ENCODE measurements at regions not wholly inside any gene's neighbourhood (a gene's known extent, or its start where the extent isn't known, plus 50 kb on each side); places are given as distances from the start of the nearest gene placed in this dataset.

DNA sequence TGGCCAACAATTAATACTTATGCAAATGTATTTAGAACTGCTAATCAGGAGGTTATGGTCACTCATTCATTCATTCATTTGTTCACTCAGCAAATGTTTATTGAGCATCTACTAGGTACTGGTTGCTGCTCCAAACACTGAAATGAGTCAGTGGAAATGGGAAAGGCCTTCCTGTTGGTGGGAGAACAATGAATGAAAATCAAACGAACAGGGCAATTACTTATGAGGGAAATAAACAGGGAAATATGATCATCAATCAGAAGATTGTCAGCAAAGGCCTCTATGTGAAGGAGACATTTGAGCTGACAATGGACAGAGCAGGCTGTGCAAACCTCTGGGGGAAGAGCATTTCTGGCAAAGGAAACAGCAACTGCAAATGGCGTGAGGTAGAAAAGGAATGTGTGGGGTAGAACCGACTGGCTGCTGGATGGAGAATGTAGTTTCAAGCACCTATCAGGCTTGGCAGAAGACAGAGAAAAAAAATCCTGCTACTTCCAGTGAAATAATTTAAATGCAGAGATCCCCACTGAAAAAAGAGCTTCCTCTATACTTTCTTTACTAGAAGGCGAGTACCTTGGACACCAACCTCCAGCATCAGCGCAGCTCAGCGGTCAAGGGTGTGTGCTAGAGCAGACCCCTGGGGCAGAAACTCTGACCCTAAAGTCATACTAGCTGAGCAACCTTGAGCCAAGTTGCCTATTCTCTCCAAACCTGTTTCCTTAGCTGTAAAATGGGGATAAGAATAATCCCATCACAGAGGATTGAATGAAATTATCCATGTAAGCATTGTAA is 108.8 kb upstream of the EEPD1 start:
- TF ChIP-seq, protein P1, sequence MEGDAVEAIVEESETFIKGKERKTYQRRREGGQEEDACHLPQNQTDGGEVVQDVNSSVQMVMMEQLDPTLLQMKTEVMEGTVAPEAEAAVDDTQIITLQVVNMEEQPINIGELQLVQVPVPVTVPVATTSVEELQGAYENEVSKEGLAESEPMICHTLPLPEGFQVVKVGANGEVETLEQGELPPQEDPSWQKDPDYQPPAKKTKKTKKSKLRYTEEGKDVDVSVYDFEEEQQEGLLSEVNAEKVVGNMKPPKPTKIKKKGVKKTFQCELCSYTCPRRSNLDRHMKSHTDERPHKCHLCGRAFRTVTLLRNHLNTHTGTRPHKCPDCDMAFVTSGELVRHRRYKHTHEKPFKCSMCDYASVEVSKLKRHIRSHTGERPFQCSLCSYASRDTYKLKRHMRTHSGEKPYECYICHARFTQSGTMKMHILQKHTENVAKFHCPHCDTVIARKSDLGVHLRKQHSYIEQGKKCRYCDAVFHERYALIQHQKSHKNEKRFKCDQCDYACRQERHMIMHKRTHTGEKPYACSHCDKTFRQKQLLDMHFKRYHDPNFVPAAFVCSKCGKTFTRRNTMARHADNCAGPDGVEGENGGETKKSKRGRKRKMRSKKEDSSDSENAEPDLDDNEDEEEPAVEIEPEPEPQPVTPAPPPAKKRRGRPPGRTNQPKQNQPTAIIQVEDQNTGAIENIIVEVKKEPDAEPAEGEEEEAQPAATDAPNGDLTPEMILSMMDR (IDR thresholded peaks at IDR 0.05; ENCODE audit: unreplicated experiment): no peak
- H3K27ac Mint-ChIP-seq: no peak overlapping the region
- H3K4me1 Mint-ChIP-seq (ENCODE audit: low read depth): no peaks in the 10 kb centered on the region
- no peak for DNase-seq (ENCODE audit: low spot score, unreplicated experiment)
- no peak overlapping the region for H3K4me3 Mint-ChIP-seq (ENCODE audit: low read depth)
- peaks cover 6% of the 10 kb centered on the region for H3K27me3 Mint-ChIP-seq
- H3K9me3 Mint-ChIP-seq (ENCODE audit: low read depth): no peaks in the 10 kb centered on the region
- no peaks in the 10 kb centered on the region for H3K36me3 Mint-ChIP-seq (ENCODE audit: insufficient read depth)

GRCh38 chr7:36045326-36045725 is 107.7 kb upstream of the EEPD1 start:
- Mint-ChIP-seq H3K27ac (no peak overlapping the region), H3K4me1 (ENCODE audit: low read depth) (no peaks in the 10 kb centered on the region), H3K27me3 (peaks cover 6% of the 10 kb centered on the region), H3K36me3 (ENCODE audit: insufficient read depth) (no peaks in the 10 kb centered on the region), H3K9me3 (ENCODE audit: low read depth) (no peaks in the 10 kb centered on the region), H3K4me3 (ENCODE audit: low read depth) (no peak overlapping the region)
- no peak for DNase-seq (ENCODE audit: low spot score, unreplicated experiment)
- TF ChIP-seq, protein P1 (IDR thresholded peaks at IDR 0.05; ENCODE audit: unreplicated experiment): no peak

- DNase-seq (ENCODE audit: low spot score, unreplicated experiment): no peak
- no peak overlapping the region for H3K4me3 Mint-ChIP-seq (ENCODE audit: low read depth)
- H3K4me1 Mint-ChIP-seq (ENCODE audit: low read depth): no peaks in the 10 kb centered on the region
- H3K9me3 Mint-ChIP-seq (ENCODE audit: low read depth): no peaks in the 10 kb centered on the region
- peaks cover 6% of the 10 kb centered on the region for H3K27me3 Mint-ChIP-seq
- H3K36me3 Mint-ChIP-seq (ENCODE audit: insufficient read depth): no peaks in the 10 kb centered on the region
- TF ChIP-seq, protein P1 (IDR thresholded peaks at IDR 0.05; ENCODE audit: unreplicated experiment): no peak
- no peak overlapping the region for H3K27ac Mint-ChIP-seq
Measured at GRCh38 chr7:36045830-36046341, 107.2 kb upstream of the EEPD1 start.

DNA sequence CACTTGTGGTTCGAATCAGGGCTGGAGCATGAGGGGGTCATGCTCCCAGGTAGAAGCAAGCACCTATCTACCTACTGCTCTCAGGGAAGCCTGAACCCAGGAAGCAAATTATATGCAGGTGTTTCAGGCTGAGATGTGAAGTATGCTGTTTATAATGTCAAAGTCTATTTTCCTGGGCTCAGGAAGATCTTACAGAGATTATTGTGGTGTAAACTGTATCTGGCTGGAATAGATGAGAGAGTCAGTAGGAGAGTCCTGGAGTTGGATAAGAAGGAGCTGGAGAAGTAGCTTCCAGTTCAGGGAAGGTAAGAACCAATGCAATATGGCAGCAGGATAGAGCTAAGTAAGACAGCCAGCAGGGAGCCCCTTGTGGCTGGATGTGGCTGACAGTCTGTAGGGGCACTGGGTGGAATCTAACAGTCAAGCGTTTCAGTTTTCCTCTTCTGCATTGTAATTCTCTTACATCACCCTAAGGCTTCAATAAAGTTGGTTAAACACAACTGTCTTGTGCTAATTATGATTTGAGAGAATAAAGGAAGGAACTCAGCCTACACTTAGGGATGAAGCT is 105.9 kb upstream of the EEPD1 start:
- H3K9me3 Mint-ChIP-seq (ENCODE audit: low read depth): peaks cover 3% of the 10 kb centered on the region
- peaks cover 1% of the 10 kb centered on the region for H3K27me3 Mint-ChIP-seq
- no peak for DNase-seq (ENCODE audit: low spot score, unreplicated experiment)
- no peaks in the 10 kb centered on the region for H3K4me1 Mint-ChIP-seq (ENCODE audit: low read depth)
- no peaks in the 10 kb centered on the region for H3K36me3 Mint-ChIP-seq (ENCODE audit: insufficient read depth)
- H3K27ac Mint-ChIP-seq: no peak overlapping the region
- H3K4me3 Mint-ChIP-seq (ENCODE audit: low read depth): no peak overlapping the region
- TF ChIP-seq, protein P1 (IDR thresholded peaks at IDR 0.05; ENCODE audit: unreplicated experiment): peak; percentile 15

- Mint-ChIP-seq H3K9me3 (ENCODE audit: low read depth) (peaks cover 3% of the 10 kb centered on the region), H3K27me3 (no peaks in the 10 kb centered on the region), H3K4me3 (ENCODE audit: low read depth) (no peak overlapping the region), H3K36me3 (ENCODE audit: insufficient read depth) (no peaks in the 10 kb centered on the region), H3K27ac (no peak overlapping the region), H3K4me1 (ENCODE audit: low read depth) (no peaks in the 10 kb centered on the region)
- DNase-seq (ENCODE audit: low spot score, unreplicated experiment): no peak
- TF ChIP-seq, protein P1 (IDR thresholded peaks at IDR 0.05; ENCODE audit: unreplicated experiment): no peak
Measured at GRCh38 chr7:36048141-36048901, 104.7 kb upstream of the EEPD1 start.

Data from progenitor cell of endocrine pancreas (in vitro differentiated cells).